Lower leg skin (tissue), 3 donors: ENCODE measurements at regions not wholly inside any gene's neighbourhood (a gene's known extent, or its start where the extent isn't known, plus 50 kb on each side); places are given as distances from the start of the nearest gene placed in this dataset.

Experiments
- POLR2A ChIP-seq, 2 donors: fragments of 450-650 bp; IDR thresholded peaks; one replicate each; pipeline ENCODE4 v1.6.1; 2016 to 2017; ENCODE audit warnings: antibody characterized with exemption in 2 of 2, mild to moderate bottlenecking in 1 of 2, moderate library complexity in 1 of 2
- TF ChIP-seq, protein P1 (sequence below), 3 donors: fragments of 450-650 bp; IDR thresholded peaks; one replicate each; pipeline ENCODE4 v1.5.1; 2016; ENCODE audit warnings: antibody characterized with exemption in 3 of 3, mild to moderate bottlenecking in 3 of 3, moderate library complexity in 2 of 3

DNA sequence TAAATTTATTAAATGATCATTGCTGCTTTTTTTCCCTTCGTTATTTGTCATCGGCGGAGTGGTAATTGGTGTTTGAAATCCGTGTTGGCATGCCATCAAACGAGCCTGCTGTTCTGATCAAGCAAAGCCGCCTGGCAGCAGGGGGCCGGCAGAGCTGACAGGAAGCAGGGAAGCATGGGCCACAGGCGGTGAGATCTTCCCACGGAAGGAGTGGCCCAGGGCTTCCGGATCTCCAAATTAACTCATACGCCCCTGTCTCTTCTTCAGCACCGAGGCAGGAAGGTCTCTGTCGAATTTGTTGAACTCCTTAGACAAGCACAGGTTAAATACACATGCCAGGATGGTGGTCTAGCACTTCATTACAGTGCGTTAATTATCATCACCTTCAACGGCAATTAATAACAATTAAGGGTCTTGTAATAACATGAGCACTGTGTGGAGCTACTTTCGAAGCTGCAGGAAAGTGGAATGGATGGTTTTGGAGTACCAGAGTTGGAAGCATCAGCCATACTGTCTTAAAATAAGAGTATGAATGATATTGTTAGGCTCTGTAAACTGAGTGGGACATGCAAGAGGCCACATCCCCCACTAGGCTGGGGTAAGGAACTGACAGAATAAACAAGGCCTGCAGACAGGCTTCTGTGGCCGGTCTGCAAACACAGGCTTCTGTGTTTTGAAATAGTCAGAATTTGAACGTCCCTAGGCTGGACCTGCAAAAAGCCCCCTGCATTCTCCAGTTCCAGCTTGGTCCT lies 199.4 kb upstream of the DAB1 start:
- TF ChIP-seq, protein P1, sequence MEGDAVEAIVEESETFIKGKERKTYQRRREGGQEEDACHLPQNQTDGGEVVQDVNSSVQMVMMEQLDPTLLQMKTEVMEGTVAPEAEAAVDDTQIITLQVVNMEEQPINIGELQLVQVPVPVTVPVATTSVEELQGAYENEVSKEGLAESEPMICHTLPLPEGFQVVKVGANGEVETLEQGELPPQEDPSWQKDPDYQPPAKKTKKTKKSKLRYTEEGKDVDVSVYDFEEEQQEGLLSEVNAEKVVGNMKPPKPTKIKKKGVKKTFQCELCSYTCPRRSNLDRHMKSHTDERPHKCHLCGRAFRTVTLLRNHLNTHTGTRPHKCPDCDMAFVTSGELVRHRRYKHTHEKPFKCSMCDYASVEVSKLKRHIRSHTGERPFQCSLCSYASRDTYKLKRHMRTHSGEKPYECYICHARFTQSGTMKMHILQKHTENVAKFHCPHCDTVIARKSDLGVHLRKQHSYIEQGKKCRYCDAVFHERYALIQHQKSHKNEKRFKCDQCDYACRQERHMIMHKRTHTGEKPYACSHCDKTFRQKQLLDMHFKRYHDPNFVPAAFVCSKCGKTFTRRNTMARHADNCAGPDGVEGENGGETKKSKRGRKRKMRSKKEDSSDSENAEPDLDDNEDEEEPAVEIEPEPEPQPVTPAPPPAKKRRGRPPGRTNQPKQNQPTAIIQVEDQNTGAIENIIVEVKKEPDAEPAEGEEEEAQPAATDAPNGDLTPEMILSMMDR (IDR thresholded peaks at IDR 0.05): no peak
- TF ChIP-seq POLR2A (IDR thresholded peaks at IDR 0.05): no peak
